GM19240 (cell line): ENCODE measurements at regions not wholly inside any gene's neighbourhood (a gene's known extent, or its start where the extent isn't known, plus 50 kb on each side); places are given as distances from the start of the nearest gene placed in this dataset.

Experiments
- DNase-seq: peaks from one replicate; pipeline ENCODE4 v3.0.0; 2011; ENCODE audit warnings: low spot score; ENCODE audit not compliant: insufficient read length

DNA sequence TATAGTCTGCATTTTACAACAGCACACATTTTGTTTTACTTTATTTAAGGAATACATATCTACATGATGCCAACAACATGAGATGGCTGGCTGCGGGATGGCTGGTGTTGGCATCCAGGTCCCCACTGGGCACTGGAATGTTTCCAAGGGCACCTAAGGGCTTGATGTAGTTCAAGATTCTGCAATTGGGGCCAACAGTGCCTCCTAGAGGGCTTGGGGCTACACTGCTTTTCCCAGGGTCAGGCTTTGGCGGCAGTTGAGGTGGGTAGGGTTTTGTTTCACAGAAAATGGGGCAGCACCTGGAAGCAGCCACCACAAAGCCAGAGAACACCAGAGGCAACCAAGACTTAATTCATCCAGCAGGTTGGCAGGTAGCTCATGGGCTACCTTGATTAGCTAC is 166.7 kb upstream of the PRNP start:
- DNase-seq, result no peak

DNA sequence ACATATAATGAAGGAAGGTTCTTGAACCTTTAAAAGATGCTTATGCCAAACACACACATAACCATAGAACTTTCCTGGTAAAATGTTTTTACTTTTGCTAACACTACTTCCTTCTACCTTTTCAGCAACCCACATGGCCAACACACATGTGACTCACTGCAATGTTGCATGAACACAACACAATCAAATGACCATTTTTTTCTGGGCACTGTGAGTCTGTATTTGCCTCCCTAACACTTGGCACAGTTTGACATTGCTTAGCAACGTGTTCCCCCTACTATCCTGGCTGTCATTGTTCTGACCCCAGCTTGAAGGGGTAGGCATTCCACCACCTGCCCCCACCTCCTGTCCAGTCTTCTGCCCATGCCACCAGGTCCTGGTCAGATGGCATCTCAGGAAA is 169.4 kb upstream of the PRNP start:
- DNase-seq, result no peak

DNA sequence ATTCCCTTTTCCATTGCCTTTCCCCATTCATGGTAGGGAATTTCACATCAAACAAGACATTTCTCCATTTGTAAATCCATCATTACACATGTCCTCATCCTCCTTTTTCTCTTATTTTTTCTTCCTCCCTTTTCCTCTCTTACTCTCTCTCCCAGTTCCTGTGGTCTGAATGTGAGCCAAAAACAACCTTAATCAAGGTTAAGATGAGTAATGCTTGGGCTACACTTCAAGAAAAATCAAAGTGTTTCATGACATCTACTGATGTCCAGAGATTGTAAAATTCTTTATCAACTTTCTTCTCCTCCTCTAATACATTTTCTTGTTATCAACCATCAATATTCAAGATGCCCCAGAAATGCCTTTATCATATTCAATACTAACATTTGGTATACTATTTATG is 172.5 kb upstream of the PRNP start:
- no peak for DNase-seq

DNA sequence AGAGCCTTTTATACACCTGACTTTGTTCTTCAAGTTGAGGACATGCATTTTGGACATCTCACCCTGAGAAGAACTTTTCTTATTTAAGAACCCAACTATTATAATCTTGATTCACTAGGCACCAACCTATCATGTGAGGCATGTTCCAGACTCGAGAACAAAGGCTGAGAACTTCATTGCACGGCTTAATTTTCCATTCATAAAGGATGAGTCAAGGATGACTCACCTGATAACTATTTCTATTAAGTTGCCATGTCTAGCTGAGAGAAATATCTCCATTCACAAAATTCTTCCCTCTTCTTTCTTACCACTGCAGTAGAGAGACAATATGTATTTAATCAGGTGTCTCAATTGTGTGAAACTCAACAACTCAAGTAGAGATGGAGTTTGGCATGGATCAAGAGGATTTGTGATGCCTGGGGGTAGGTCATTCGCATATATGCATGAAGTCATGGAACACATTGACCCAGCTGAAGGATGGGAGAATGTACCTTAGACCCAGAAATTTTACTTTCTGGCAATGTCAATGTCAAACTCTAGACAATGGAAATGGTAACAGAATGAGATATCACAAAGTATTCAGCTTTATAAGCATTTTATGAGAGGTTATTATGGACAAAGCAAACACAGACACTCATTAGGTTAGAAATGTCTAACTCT is 173.2 kb upstream of the PRNP start:
- no peak for DNase-seq

DNA sequence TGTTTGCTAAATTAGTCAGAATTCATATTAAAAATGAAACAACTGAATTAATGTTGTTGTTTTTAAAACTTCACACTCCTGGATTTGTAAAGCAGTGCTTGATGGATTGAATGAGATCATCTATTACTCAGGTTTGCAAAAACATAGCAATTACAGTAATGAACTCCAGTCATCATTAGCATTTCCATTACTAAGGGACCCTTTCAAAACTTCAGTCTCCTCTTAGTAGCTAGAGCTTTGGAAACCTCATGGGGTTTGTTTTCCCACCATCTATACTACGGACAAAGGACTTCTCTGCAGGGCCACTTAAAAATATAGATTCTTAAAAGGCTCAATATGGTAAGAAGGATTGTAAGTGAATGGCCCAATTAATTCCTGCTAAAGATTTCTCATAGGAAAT is 174.5 kb upstream of the PRNP start:
- DNase-seq, result no peak

DNA sequence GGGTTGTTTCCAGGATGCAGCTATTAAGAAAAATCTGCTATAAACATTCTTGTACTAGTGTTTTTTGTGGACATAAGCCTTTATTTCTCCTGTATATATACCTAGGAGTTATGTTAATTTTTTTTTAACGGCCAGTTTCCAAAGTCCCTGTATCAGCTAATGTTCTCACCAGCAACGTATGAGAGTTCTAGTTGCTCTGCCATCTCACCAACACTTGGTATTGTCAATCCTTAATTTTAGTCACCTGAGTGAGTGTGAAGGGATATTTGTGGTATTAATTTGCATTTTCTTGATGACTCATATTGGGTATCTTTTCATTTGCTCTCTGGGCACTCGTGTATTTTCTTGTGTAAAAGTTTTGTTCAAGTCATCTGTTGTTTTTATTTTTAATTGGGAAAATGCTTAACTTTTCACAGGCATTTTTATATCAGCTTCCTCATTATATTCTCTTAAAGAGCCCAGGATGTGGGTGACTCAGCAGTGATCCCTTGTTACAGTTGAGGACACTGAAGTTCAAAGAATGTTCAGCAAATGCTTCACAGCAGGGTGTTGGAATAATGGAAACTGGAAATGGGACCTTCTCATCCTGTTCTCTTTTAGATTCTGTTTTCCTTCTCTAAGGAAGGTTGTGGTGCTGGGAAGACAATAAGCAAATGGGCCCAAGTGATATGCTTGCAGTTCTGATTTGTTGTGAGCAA is 176.3 kb upstream of the PRNP start:
- no peak for DNase-seq

DNA sequence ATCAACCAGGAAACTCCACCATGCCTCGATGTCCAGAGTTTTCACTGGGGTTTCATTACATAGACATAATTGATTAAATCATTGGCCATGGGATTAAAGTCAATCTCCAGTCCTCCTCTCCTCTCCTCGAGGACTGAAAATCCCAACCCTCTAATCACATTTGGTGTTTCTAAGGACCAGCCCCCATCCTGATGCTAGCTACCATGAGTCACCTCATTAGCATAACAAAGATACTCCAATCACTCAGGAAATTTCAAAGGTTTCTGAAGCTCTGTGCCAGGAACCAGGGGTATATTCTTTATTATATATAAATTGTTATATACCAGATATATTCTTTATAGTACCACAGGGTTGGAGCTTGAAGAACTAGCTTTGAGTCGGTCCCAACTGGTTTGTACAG is 177.5 kb upstream of the PRNP start:
- DNase-seq, result no peak

DNA sequence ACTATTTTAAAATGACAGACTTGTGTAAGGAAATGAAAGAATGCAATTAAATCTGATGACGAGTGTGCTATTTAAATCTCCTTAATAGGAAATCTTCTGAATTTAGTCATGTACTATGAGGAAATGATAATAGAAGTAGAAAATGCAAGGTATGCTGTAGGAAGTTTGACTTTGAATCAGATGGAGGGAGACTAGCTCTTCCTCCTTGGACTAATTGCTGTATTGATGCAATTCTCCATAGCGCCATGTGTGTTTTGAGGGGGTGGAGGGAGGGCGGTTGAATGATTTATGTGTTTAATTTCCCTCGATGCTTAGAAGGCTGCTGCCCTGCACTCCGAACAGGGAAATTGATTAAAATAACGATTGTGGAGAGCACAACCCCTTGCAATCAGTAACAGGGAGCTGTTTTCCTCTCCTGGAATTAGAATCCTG is 179.0 kb upstream of the PRNP start:
- DNase-seq, result no peak

DNA sequence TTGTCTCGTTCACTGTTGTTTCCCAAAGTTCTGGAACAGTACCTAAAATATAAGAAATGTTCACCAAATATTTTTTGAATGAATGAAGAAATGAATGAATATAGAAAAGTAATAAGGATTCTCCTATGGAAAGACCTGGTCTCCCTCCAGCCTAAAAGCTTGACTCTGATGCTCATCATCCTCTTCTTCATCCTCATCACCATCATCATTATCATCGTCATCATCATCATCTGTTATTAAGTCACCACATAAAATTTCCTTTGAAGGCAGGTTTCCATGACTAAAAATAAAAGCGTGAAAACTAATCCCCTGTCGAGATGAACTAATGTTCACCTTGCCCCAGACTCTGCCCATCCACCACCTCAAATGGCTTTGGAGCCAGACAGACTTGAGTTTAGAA is 181.4 kb upstream of the PRNP start:
- no peak for DNase-seq

DNA sequence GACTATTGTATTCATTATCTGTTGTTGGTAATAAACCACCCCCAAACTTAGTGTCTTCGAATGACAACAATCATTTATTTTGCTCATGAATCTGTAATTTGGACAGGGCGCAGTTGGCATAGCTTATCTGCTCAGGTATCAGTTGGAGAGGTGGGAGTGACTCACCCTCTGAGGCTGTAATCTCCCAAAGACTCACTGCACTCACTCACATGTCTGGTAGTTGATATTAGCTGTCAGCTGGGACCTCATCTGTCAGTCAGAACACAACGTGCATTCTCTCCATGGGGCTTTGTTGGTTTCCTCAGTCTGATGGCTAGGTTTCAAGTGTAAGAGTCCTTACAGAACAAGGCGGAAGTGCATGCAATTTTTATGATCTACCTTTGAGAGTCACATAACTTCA is 183.5 kb upstream of the PRNP start:
- DNase-seq, result no peak

DNA sequence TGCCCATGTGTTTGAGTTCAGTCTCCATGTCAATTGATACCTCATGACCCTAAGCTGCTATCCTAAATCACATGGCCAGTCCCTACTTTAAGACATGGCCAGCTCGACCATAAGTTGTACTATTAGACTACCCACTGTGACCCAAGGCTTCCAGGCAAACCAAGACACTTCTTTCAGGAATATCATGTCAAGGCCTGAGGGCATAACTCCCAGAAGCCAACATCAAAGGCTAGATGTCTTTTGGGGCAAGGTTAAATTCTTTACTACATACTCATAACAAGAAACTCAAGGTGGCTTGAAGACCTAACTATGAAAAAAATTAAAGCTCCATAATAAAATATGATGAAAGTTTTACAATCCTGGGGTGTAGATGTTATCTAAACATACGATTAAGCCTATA is 192.9 kb upstream of the PRNP start:
- no peak for DNase-seq

DNA sequence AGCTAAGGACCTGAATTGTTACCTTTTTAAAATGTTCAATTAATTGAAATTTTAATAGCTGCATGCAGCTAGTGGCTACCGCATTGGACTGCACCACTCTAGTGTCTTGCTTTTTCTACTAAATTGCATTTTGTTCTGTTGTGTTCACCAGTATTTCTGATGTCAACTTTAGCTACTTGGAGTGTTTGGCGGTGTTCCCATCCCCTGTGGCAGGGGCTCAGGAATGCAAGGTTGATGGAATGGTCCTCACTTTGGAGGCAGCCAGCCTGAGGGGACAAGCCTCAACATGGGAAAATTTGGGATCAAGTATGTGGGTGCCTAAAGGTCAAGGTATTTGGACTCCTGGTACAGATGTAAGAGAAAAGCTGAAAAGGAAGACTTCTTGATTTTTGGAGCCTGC is 194.6 kb upstream of the PRNP start:
- no peak for DNase-seq

DNA sequence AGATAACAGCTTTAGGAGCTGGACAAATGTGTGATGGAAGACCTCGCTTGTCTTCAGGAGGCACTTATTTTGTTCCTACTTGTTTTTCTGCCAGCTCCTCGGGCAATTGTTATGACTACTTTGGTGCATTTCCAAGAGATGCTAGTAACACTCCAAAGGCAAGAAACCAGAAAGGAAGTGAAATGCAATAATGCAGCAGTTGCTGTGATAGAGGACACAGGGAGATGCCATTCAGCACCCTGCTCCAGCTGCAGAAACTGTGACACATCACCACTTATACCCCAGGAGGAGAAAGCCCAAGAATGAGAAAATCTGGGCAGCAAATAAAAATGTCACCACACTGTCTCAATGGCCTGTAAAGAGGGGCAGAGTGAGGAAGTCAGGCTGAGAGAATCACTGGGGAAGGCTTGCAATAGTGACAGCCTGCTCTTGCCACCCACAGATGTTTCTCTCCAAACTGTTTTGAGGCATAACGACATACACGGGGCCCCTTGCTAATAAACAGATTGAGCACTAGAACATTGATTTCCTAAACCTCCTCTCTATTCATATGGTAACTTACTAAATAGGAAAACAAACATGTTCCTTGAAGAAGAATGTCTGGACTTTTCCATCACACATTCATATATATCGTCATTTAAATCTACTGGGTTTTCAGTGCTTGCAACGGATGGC is 195.5 kb upstream of the PRNP start:
- no peak for DNase-seq

DNA sequence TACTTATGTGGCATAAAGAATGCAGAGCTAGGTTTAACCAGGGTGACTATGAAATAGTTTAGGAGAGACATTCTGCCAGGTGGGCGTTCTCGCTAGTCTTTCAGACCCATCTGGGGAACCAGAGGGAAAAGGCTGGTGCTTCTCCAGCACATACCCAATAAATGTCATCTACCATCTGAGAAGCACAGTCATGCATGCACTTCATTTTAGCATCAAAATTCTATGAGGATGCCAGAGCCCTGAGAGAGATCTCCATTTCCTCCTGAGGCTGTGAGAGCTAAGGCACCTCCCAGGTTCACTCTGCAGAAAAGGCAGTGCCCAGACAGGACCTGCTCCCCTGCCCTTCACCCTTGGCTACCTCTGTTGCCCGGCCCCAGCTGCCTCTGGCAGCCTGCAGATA is 196.2 kb upstream of the PRNP start:
- no peak for DNase-seq

DNA sequence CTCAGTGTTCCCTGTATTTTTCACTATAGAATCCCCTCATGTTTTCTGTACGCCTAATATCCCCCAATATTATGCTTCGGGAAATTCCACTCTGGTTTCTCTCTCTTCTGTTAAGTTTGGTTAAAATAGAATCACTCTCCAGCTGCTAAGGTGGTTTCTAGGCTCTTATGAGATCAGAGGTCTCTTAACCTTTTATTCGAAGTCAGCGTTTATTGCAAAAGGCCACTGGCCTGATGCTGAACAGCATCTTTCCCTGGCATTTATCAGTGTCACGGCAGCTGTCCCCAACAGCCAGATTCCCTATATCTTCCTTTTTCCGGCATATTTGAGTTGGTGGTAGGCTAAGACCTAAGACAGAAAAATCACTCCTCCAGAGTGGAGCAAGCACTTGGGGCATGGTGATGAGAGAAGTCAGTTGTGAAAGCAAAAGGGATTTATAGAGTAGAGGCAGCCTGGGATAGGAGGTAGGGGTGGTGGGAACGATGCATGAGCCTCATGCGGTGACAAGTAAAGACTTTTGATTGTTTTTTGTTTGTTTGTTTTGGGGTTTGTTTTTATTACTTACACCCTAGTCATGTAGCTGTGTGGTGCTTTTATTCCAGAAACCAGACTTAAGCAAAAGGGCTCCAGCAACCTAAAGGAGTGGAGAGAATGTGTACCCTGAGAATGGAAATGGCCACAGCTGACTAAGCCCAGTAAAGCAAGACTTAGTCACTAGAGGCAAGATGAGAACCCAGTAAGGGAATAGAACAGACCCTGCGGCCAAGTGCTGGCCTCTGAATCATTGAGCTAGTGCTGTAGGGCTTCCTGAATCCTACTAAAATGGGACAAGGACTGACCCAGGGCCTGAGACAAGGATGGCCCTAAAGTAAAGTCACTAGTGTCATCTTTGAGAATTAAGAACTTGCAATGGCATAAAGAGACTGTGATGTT is 197.6 kb upstream of the PRNP start:
- DNase-seq, result no peak

DNA sequence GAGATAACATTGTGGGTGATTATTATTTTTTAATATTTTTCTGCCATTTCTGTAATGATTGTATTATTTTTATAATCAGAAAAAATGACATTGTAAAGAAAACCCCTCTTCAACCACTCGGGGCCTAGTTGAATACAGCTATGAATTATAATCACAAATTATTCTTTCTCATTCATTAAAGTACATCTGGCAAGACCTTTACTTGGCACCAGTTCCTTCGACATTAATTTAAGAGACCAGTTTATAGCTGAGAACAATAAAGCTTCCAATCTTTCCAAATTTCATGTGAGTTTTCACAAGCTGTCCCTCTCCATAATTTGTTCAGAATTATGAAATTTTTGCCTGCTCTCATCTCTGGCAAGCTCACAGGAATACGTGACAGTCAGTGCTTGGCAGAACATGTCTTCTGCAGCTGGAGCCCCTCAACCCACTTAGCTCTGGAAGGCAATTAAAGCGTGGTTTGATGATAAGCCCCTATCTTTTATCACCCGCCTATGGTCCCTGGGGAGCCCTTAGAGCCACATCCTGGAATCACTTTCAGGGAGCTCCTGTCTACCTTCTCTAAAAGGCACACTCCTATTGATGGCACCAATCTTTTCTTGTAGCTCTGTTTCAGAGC is 201.8 kb upstream of the PRNP start:
- DNase-seq, result no peak

DNA sequence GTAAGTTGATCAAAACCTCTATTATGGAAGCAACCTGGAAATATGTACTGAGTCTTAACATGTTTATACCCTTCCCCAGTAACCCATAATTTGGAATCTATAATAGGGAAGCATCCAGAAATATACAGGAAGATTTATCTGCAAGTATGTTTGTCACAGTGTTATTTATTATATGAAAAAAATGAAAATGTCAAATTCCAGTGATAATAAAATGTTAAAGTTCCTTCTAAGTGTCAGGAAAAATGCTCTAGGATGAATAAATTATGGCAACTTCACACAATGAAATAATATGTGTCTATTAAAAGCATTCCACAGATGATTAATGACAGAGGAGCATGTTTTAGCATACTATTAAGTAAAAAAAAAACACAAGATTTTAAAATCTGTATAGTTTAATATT is 202.3 kb upstream of the PRNP start:
- DNase-seq, result no peak

DNA sequence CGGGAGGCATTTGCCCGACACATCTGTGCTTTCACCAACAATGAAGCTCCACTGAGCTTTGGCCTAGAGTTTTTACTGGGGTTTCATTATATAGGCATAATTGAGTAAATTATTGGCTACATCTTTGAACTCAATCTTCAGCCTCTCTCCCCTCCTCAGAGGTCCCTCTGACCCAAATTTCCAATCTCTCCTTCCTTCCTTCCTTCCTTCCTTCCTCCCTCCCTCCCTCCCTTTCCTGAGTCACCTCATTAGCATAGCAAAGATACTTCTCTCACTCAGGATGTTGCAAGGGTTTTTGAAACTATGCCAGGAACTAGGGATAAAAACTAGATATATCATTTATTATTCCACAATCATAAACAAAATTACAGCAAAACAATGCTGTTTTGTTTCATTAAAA is 202.8 kb upstream of the PRNP start:
- DNase-seq, result no peak

DNA sequence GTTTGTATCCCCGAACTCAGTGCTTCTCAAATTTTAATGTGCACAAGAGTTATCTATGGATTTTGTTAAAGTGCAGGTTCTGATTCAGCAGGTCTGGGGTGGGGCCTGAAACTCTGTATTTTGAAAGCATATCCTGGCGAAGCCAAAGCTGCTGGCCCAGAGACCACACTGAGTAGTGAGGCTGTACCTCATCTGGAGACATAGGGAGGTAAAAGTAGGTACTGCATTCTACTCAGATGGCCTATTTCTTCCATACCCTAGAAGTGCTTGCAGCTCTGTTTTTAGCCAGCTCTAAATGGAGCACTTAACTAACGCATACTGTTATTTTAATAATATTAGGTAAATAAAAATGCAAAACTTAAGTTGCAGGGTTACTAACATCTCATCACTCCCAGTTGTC is 206.2 kb upstream of the PRNP start:
- DNase-seq, result no peak

DNA sequence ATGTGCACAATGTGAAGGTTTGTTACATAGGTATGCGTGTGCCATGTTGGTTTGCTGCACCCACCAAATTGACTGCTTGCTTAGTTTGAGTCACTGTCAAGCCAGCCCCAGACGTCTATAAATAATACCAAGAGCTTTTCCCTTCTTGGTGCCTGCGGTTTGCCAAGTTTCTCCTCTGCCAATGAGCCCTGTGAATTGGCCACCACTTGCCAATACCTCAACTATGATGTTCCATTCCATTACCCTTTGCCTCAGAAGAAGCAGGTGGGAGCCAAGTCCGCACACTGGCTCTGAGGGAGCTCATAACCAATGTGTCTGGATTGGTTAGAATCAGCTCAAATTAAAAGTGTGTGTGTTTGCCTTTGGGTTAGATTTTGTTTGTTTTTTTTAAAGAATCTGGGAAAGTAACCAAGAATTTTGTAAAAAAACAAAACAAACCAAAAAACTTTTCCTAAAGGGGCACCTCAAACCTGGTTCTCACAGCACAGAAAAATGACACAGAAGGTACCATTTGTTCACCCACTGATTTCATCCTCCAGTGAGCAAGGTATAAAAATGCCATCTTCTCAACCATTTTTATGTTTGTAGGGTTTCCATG is 209.3 kb upstream of the PRNP start:
- DNase-seq, result no peak

DNA sequence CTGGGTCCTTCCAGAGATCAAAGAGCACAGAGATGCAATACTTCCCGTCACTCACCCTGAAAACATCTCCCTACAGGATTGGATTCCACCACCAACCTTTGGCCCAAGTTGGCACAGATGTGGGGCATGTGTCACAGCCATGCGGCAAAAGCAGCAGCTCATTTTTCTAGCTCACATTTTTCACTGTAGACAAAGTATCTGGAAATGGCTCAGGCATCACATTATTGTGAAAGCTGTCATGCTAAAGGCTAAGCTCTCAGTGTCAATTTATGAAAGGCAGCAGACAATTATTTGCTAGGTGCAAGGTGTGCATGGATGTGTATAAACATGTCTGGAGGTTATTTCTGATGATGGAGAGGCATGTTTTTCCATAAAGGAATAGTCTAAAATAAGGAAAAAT is 213.3 kb upstream of the PRNP start:
- no peak for DNase-seq
